ENCODE measurements at regions not wholly inside any gene's neighbourhood (a gene's known extent, or its start where the extent isn't known, plus 50 kb on each side); places are given as distances from the start of the nearest gene placed in this dataset.
"Not testable (repeated sequence)": the region's sequence is repeated elsewhere in the genome, so short reads cannot be mapped to it uniquely, and the experiment has no call there.

DNA sequence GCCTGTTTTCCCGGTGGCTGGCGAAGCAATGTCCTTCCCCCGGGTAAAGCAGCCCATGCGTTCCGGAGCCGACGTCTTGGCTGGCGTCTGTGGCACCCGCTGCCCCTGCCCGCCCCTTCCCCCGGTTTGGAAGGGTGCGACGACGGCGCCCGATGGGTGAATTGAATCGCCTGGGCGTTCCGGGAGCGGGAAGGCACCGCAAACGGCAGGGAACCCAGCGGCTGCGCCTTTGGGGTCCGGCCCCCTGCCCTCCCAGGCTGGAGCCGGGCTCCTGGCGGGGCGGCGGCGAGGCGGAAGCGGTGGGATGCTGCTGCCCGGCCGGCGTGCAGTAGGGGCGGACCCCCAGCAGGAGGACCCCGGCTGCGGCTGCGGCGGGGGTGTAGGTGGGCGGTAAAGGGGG lies 123.6 kb upstream of the RHOU start:
- DNase-seq (ENCODE audit: low read depth), result not testable (repeated sequence)

DNA sequence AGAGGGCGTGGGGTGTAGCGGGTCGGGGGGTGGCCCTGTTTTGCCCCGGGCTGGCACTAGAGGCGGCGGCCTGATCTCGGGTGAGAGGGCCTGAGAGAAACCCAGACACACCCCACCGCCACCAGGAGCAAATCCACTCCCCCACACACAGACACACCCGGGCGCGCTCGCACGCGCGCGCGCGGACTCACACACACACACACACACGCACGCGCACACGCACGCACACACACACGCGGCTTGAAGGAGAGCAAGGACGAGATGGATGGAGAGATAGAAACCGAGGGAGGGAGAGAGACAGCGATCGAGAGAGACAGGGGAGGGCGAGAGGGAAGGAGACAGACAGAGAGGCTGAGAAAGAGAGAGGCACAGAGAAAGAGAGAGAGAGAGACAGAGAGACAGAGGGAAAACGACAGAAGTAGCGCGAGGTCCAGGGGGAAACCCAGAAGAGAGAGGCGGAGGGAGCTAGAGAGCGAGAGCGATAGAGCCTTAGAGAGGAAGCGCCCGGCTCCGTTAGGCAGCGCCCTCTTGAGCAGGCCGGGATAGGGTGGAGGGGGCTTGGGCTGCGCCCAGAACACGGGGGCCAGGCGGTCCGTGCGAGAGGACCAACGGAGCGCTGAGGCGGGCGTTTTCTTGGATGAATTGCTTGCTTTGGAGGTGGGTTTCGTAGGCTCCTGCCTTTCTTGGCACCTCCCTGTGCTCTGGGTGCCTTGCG lies 113.1 kb upstream of the RHOU start:
- DNase-seq (ENCODE audit: low read depth), result not testable (repeated sequence)

DNA sequence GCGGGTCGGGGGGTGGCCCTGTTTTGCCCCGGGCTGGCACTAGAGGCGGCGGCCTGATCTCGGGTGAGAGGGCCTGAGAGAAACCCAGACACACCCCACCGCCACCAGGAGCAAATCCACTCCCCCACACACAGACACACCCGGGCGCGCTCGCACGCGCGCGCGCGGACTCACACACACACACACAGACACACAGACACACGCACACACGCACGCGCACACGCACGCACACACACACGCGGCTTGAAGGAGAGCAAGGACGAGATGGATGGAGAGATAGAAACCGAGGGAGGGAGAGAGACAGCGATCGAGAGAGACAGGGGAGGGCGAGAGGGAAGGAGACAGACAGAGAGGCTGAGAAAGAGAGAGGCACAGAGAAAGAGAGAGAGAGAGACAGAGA lies 108.8 kb upstream of the RHOU start:
- DNase-seq (ENCODE audit: low read depth), result not testable (repeated sequence)

DNA sequence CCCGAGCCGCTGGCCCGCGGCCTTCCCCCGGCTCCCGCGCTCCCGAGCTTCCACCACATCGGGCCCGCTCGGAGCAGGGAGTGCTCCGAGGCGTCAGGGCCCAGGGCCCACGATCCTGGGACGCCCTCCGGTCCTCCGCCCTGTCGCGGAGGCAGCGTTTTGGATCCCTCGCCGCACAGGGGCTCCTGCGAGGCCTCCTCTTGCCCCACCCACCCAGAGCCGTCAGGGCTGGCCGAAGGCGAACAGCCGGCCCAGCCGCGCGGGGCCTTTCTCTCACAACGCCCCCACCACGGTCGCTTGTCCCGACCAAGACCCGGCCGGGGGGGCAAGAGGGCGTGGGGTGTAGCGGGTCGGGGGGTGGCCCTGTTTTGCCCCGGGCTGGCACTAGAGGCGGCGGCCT lies 102.4 kb upstream of the RHOU start:
- not testable (repeated sequence) for DNase-seq (ENCODE audit: low read depth)

DNA sequence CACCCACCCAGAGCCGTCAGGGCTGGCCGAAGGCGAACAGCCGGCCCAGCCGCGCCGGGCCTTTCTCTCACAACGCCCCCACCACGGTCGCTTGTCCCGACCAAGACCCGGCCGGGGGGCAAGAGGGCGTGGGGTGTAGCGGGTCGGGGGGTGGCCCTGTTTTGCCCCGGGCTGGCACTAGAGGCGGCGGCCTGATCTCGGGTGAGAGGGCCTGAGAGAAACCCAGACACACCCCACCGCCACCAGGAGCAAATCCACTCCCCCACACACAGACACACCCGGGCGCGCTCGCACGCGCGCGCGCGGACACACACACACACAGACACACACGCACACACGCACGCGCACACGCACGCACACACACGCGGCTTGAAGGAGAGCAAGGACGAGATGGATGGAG lies 100.0 kb upstream of the RHOU start:
- not testable (repeated sequence) for DNase-seq (ENCODE audit: low read depth)

DNA sequence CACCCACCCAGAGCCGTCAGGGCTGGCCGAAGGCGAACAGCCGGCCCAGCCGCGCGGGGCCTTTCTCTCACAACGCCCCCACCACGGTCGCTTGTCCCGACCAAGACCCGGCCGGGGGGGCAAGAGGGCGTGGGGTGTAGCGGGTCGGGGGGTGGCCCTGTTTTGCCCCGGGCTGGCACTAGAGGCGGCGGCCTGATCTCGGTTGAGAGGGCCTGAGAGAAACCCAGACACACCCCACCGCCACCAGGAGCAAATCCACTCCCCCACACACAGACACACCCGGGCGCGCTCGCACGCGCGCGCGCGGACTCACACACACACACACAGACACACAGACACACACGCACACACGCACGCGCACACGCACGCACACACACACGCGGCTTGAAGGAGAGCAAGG lies 97.8 kb upstream of the RHOU start:
- DNase-seq (ENCODE audit: low read depth), result not testable (repeated sequence)

DNA sequence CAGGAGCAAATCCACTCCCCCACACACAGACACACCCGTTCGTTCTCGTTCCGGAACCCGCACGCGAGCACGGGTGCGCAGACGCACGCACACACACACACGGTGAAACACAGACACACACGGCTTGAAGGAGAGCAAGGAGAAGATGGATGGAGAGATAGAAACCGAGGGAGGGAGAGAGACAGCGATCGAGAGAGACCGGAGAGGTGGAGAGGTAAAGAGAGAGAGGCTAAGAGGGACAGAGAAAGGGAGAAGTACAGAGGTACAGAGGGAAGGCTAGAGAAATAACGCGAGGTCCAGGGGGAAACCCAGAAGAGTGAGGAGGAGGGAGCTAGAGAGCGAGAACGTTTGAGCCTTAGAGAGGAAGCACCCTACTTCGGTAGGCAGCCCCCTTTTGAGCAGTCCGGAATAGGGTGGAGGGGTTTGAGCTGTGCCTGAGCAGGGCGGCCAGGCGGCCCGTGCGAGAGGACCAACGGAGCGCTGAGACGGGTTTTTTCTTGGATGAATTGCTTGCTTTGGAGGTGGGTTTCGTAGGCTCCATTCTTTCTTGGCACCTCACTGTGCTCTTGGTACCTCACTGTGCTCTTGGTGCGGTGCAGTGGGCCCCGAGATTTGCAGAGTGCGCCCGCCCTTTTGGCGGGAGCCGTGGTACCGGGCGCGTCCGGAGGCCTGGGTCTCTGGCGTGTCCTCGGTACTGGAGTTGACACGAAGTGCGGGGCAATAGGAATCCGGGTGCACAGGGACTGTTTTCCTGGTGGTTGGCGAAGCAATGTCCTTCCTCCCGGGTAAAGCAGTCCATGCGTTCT lies 88.4 kb upstream of the RHOU start:
- peak; percentile 20 for DNase-seq (ENCODE audit: low read depth)

DNA sequence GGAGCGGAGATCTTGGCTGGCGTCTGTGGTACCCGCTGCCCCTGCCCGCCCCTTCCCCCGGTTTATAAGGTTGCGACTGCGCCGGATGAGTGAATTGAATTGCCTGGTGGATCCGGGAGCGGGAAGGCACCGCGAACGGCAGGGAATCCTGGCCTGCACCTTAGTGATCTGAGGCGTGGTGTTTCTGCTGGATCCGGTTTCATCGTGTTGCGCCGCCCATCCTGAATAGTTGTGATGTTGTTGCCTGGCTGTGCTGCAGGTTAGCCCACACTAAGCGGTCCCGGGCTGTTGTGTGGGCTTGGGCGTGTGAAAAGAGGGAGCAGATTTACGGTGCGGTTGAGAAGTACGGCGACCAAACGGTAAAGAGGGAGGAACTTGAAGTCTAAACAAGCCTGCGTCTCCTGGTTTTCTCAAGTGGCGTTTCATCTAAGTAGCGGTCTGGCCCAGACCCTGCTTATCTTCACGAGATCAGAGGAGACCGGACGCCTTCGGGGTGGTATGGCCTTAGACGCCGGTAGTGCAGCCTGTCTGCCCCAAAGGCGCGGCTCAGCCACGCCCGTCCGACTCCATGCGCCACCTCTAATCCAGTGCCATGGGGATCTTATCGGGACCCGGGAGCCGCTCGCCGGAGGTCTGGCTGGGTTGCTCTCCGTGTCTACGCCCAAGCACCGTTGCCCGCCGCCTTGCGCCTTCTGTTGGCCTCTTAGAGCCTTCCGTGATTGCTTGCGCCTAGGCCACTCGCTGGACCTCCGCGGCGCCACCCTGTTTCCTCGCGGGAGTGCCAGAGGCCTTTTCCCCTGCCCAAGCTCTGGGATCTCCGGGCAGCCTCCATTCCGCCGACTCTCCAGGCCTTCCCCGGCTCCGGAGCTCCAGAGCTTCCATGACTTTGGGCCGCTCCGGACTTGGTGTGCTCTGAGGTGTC lies 87.5 kb upstream of the RHOU start:
- DNase-seq (ENCODE audit: low read depth), result peak; percentile 40

DNA sequence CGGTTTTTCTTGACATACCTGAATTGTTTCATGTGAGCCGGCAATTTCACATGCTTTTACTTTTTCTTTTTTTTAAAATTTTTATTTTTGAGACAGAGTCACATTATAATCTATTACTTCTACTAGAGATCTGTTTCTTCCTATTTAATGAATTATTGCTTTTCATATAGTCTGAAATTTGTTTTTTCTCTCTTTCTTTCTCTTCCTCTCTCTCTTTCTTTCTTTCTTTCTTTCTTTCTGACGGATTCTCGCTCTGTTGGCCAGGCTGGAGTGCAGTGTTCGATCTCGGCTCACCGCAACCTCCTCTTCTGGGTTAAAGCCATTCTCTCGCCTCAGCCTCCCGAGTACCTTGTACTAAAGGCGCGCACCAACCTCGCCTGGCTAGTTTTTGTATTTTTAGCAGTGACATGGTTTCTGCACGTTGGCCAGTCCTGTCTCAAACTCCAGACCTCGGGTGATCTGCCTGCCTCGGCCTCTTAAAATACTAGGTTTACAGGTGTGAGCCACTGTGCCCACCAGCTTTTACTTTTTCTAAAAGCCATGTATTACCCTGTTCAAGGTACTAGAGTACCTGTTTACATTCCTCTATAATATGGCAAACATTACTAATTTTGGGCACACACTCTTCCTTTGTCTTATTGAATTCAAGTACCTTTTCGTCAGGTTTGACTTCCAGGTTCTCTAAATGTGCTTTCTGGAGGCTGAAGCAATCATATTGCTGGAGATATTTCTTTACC lies 86.5 kb upstream of the RHOU start:
- DNase-seq (ENCODE audit: low read depth), result no peak

DNA sequence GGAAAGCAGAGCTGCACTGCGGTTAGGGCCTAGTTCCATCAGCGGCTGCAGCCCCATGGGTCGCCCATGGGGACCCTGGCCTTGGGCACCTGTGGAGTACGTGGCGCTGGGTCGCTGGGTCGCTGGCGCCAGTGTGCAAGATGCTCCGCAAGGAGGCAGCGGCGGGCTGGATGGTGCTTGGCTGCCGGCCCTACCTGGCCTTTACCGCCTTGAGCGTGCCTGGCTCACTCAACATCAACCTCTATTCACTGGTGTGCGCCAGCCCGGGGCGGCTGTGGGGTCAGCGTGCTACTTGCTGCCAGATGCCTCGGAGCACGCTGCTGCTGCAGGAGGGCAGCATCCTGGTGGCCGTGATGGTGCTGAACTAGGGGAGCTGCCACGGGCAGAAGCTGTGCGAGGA lies 85.1 kb upstream of the RHOU start:
- no peak for DNase-seq (ENCODE audit: low read depth)

DNA sequence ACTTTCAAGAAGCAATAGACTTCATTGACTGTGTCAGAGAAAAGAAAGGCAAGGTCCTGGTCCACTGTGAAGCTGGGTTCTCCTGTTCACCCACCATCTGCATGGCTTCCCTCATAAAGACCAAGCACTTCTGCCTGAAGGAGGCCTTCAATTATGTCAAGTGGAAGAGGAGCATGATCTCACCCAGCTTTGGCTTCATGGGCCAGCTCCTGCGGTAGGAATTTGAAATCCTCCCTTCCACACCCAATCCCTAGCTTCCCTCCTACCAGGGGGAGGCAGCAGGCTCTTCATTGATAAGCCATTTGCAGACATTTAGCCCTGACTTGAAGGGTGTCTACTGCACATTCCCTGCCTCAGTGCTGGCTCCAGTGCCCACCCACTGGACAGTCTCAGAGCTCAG lies 84.3 kb upstream of the RHOU start:
- DNase-seq (ENCODE audit: low read depth), result no peak

DNA sequence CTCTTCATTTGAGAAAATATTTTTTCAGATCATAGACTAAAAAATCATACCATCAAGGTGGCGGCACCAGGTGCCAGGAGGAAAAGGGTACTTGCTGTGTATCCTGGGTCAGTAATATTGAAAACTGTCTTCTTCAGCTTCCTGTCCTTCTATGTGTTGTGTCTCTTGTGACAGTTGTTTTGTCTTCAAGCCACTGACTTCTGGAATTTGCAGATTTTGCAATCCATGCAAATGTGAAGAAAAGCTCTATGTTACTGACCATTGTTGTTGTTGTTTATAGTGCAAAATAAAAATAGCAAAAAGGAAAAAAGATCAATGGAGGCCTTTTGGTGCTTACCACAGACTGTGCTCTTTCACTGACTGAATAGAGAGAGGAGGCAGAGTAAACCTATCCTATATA lies 83.2 kb upstream of the RHOU start:
- DNase-seq (ENCODE audit: low read depth), result no peak

DNA sequence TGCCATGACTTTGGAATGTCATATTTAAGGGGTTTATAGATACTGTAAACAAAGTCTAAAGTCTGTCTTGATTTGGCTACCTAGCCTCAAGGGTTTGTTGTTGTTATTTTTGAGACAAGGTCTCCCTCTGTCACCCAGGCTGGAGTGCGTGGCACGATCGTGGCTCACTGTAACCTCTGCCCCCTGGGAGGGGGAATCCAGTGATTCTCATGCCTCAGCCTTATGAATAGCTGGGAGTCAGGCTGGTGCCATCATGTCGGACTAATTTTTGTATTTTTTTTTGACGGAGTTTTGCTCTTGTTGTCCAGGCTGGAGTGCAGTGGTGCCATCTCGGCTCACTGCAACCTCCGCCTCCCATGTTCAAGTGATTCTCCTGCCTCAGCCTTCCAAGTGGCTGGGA lies 82.2 kb upstream of the RHOU start:
- not testable (repeated sequence) for DNase-seq (ENCODE audit: low read depth)

DNA sequence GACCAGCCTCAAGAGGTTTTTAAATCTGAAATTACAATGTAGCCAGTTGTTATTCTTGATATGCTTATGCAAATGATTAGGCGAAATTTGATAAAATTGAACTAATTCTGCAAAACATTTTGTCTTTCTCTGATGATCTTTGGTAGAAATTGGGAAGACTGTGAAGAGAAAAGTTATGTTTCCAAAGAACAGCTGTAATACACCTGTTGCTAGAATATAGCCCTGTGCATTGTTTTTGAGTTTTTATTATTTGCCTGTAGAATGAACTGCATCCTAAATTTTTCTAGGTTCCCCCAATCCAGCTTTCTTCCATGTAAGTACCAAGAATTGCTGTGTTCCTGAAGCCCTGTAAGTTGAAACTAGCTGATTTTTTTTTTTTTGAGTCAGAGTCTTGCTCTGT lies 81.5 kb upstream of the RHOU start:
- no peak for DNase-seq (ENCODE audit: low read depth)

DNA sequence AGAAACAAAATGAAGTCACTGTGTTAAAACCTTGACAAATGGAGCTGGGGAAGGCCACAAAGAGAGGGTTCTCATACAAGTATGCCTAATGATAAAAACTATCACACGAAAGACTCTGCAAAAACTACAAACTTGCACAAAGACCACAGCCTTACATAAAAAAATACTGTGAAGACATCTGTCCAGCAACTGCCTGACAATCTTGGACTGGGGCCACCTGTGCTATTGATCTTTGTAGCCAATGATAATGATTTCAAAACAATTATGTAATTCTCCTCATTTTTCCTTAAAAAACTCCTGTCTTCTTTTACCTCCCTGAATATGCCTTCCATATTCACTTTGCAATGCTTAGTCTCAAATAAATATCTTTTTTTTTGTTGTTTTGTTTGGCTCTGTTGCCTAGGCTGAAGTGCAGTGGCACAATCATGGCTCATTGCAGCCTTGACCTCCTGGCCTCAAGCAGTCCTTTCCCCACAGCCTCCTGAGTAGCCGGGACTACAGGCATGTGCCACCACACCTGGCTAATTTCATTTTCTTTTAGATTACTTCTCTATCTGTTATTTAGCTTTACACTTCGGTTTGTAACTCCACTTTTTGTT lies 79.4 kb upstream of the RHOU start:
- no peak for DNase-seq (ENCODE audit: low read depth)

DNA sequence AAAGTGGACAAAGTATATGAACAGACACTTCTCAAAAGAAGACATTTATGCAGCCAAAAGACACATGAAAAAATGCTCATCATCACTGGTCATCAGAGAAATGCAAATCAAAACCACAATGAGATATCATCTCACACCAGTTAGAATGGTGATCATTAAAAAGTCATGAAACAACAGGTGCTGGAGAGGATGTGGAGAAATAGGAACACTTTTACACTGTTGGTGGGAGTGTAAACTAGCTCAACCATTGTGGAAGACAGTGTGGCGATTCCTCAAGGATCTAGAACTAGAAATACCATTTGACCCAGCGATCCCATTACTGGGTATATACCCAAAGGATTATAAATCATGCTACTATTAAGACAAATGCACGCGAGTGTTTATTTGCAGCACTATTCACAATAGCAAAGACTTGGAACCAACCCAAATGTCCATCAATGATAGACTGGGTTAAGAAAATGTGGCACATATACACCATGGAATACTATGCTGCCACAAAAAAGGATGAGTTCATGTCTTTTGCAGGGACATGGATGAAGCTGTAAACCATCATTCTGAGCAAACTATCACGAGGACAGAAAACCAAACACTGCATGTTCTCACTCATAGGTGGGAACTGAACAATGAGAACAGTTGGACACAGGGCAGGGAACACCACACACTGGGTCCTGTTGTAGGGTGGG lies 73.1 kb upstream of the RHOU start:
- DNase-seq (ENCODE audit: low read depth), result not testable (repeated sequence)

DNA sequence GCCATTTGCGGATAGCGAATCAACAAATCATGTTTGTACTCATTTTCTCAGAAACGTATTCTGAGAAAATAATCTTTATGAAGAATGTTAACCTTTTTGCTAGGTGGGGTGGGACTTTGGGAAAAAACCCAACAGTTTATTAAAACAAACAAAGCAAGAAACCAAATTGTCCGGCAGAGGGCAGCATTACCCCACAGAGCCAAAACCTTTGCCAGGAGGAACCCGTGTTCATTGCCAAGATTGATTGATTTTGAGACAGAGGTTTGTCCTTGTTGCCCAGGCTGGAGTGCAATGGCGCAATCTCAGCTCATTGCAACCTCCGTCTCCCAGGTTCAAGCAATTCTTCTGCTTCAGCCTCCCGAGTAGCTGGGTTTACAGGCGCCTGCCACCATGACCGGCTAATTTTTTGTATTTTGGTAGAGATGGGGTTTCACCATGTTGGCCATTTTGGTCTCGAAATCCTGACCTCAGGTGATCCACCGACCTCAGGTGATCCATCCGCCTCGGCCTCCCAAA lies 70.8 kb upstream of the RHOU start:
- peak; percentile 20 for DNase-seq (ENCODE audit: low read depth)

DNA sequence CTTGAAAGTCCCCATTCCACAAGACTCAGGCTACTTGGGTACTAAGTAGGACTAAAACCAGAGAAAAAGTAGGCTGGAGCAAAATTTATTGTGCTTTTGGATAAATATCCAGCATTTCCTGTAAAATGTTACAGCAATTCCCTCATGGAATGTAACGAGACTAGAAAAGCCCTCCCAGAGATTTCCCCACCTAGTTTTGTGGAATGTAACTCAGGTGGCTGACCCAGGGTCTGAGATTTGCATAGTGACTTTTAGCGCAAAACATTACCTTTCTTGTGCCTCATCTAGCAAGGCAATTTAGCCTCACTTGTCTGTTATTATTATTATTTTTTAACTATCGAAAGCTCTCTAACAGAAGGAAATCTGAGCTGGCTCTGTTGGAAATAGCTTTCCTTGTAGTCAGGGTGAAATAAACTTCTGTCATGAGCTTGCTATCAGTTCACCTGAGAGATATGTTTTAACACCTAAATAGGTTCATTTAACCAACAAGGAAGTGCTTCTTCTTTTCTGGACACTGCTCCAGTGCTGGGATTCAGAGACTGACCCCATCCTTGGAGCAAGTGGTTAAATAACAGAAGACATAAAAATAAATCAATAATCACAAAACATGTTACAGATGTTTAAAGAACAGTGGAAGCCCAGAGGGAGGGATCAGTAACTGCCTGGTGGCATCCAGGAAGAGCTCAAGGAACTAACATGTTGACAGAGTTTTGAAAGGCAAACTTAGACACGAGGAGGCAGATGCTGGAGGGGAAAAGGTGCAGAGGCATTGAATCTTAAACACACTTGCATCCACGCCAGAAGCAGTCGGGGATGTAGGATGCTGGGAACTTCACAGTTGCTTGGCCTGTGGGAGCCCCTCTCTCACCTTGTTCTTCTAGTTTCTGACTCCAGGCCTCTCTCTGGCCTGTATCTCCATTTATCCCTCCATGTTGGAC lies 68.3 kb upstream of the RHOU start:
- DNase-seq (ENCODE audit: low read depth), result no peak

DNA sequence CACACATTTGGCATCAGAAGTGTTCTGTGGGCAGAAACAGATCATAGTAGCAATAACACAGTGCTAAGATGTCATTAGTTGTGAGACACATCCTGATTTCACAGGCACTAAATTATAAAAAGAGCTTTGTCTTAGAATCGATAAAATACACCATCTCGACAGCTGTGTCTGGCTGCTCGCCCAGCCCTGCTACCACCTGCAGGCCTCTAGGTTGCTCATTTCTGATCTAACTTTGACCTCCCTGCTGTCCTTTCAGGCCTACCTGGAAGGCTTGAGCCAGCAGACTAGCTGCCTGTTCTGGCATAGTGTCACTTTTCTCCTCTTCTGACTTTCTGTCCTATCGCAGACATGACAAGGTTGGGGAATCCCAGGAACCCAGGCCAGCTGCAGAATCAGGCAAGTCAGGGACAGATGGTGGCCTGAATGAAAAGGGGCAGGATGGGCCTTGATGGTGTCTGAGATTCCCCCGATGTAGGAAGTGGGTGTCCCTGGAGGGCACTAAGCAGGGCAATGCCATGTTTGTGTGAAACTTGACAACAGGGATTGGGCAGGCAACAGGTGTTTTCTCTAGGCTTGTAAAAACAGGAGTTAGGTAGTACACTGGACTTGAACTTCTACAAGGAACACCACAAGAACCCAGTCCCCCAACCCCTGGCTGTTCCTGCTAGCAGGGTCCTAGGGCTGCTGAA lies 66.6 kb upstream of the RHOU start:
- no peak for DNase-seq (ENCODE audit: low read depth)

Data from HS-27A (cell line).